Activated CD4-positive, alpha-beta memory T cell treated with anti-CD3 and anti-CD28 coated beads for 36 hours (primary cell): ENCODE measurements at regions not wholly inside any gene's neighbourhood (a gene's known extent, or its start where the extent isn't known, plus 50 kb on each side); places are given as distances from the start of the nearest gene placed in this dataset.
"Not testable (repeated sequence)": the region's sequence is repeated elsewhere in the genome, so short reads cannot be mapped to it uniquely, and the experiment has no call there.

Experiments used
- CTCF ChIA-PET: fragments of 350-600 bp; sonication (Branson Sonifier 250); formaldehyde crosslinking; loops from one replicate; lab custom pipeline; 2021; ENCODE audit warnings: antibody characterized with exemption, inconsistent platforms; lab: Charles Lee
- POLR2A ChIA-PET: fragments of 350-600 bp; sonication (Branson Sonifier 250); formaldehyde crosslinking; loops from one replicate; lab custom pipeline; 2021; ENCODE audit warnings: antibody characterized with exemption; lab: Charles Lee
- DNase-seq: peaks from one replicate; pipeline ENCODE4 v3.0.0-alpha.2; 2020
- H3K27ac Mint-ChIP-seq: one replicate; pipeline ENCODE4 v1.8.0; 2021; ENCODE audit warnings: mixed read lengths
- H3K27me3 Mint-ChIP-seq: one replicate; pipeline ENCODE4 v1.8.0; 2021; ENCODE audit warnings: mixed read lengths
- H3K36me3 Mint-ChIP-seq: one replicate; pipeline ENCODE4 v1.8.0; 2021; ENCODE audit warnings: mixed read lengths
- H3K4me1 Mint-ChIP-seq: one replicate; pipeline ENCODE4 v1.8.0; 2021; ENCODE audit warnings: low read depth, mixed read lengths
- H3K4me3 Mint-ChIP-seq: one replicate; pipeline ENCODE4 v1.8.0; 2021; ENCODE audit warnings: mild to moderate bottlenecking, mixed read lengths
- H3K9me3 Mint-ChIP-seq: one replicate; pipeline ENCODE4 v1.8.0; 2021; ENCODE audit warnings: mixed read lengths
- intact Hi-C: fragments of 100-400 bp; cut with micrococcal nuclease; formaldehyde crosslinking; loops from one replicate; pipeline ENCODE4 v1.15.1; 2023

- CTCF ChIA-PET, POLR2A ChIA-PET, H3K27me3 Mint-ChIP-seq, DNase-seq, H3K36me3 Mint-ChIP-seq, H3K9me3 Mint-ChIP-seq, H3K4me1 Mint-ChIP-seq, intact Hi-C loops, H3K4me3 Mint-ChIP-seq, H3K27ac Mint-ChIP-seq: not testable (repeated sequence)
These were observed 1538.6 kb upstream of the PCDH10 start for GRCh38 chr4:131610517-131610916.

- Mint-ChIP-seq H3K4me1 (no peaks in the 10 kb centered on the region), H3K27ac (no peak overlapping the region), H3K4me3 (no peak overlapping the region), H3K36me3 (no peaks in the 10 kb centered on the region), H3K9me3 (peaks cover 3% of the 10 kb centered on the region), H3K27me3 (no peaks in the 10 kb centered on the region)
- CTCF ChIA-PET, result no interaction called here
- DNase-seq, result no peak
- POLR2A ChIA-PET, result no interaction called here
- intact Hi-C loops, result no loop called here
These were observed 1535.8 kb upstream of the PCDH10 start for GRCh38 chr4:131613086-131613823.

GRCh38 chr4:131613824-131614216 is 1535.3 kb upstream of the PCDH10 start:
- no peak overlapping the region for H3K4me3 Mint-ChIP-seq
- peaks cover 3% of the 10 kb centered on the region for H3K9me3 Mint-ChIP-seq
- no peaks in the 10 kb centered on the region for H3K36me3 Mint-ChIP-seq
- no peaks in the 10 kb centered on the region for H3K27me3 Mint-ChIP-seq
- ChIA-PET POLR2A (no interaction called here), CTCF (no interaction called here)
- DNase-seq, result no peak
- H3K27ac Mint-ChIP-seq, result no peak overlapping the region
- intact Hi-C loops, result no loop called here
- no peaks in the 10 kb centered on the region for H3K4me1 Mint-ChIP-seq

GRCh38 chr4:131632877-131633276 is 1516.2 kb upstream of the PCDH10 start:
- Mint-ChIP-seq H3K27me3 (no peaks in the 10 kb centered on the region), H3K9me3 (peaks cover 28% of the 10 kb centered on the region), H3K36me3 (no peaks in the 10 kb centered on the region), H3K4me3 (no peak overlapping the region), H3K27ac (no peak overlapping the region), H3K4me1 (no peaks in the 10 kb centered on the region)
- no peak for DNase-seq
- POLR2A ChIA-PET, result no interaction called here
- CTCF ChIA-PET, result no interaction called here
- intact Hi-C loops, result no loop called here

- peaks cover 27% of the 10 kb centered on the region for H3K9me3 Mint-ChIP-seq
These were observed 1513.9 kb upstream of the PCDH10 start for GRCh38 chr4:131635191-131635590.

GRCh38 chr4:131638781-131639180 is 1510.3 kb upstream of the PCDH10 start:
- peaks cover 31% of the 10 kb centered on the region for H3K9me3 Mint-ChIP-seq

More at GRCh38 chr4:131635191-131635590, 1513.9 kb upstream of the PCDH10 start:
- Mint-ChIP-seq H3K4me1 (no peaks in the 10 kb centered on the region), H3K4me3 (no peak overlapping the region), H3K36me3 (no peaks in the 10 kb centered on the region), H3K27me3 (no peaks in the 10 kb centered on the region), H3K27ac (no peak overlapping the region)
- POLR2A ChIA-PET, result no interaction called here
- CTCF ChIA-PET, result no interaction called here
- DNase-seq, result no peak
- intact Hi-C loops, result no loop called here

GRCh38 chr4:131644619-131645018 is 1504.5 kb upstream of the PCDH10 start:
- ChIA-PET POLR2A (no interaction called here), CTCF (no interaction called here)
- Mint-ChIP-seq H3K9me3 (peaks cover 23% of the 10 kb centered on the region), H3K27me3 (no peaks in the 10 kb centered on the region), H3K27ac (no peak overlapping the region), H3K4me1 (no peaks in the 10 kb centered on the region), H3K36me3 (no peaks in the 10 kb centered on the region), H3K4me3 (no peak overlapping the region)
- no peak for DNase-seq
- intact Hi-C loops, result no loop called here

More at GRCh38 chr4:131638781-131639180, 1510.3 kb upstream of the PCDH10 start:
- H3K4me1 Mint-ChIP-seq, result no peaks in the 10 kb centered on the region
- H3K4me3 Mint-ChIP-seq, result no peak overlapping the region
- CTCF ChIA-PET, result no interaction called here
- no peak overlapping the region for H3K27ac Mint-ChIP-seq
- H3K27me3 Mint-ChIP-seq, result no peaks in the 10 kb centered on the region
- DNase-seq, result no peak
- POLR2A ChIA-PET, result no interaction called here
- intact Hi-C loops, result no loop called here
- no peaks in the 10 kb centered on the region for H3K36me3 Mint-ChIP-seq

- Mint-ChIP-seq H3K4me1 (no peaks in the 10 kb centered on the region), H3K36me3 (no peaks in the 10 kb centered on the region), H3K27me3 (no peaks in the 10 kb centered on the region), H3K4me3 (no peak overlapping the region), H3K9me3 (peaks cover 9% of the 10 kb centered on the region), H3K27ac (no peak overlapping the region)
- ChIA-PET POLR2A (no interaction called here), CTCF (no interaction called here)
- intact Hi-C loops, result no loop called here
- no peak for DNase-seq
These were observed 1499.9 kb upstream of the PCDH10 start for GRCh38 chr4:131649227-131649626.

GRCh38 chr4:131650951-131651350 is 1498.1 kb upstream of the PCDH10 start:
- Mint-ChIP-seq H3K27ac (no peak overlapping the region), H3K27me3 (no peaks in the 10 kb centered on the region), H3K9me3 (peaks cover 2% of the 10 kb centered on the region), H3K4me3 (no peak overlapping the region), H3K36me3 (no peaks in the 10 kb centered on the region), H3K4me1 (no peaks in the 10 kb centered on the region)
- intact Hi-C loops, result no loop called here
- ChIA-PET POLR2A (no interaction called here), CTCF (no interaction called here)
- no peak for DNase-seq

GRCh38 chr4:131683314-131683713 is 1465.8 kb upstream of the PCDH10 start:
- H3K36me3 Mint-ChIP-seq, CTCF ChIA-PET, DNase-seq, H3K27ac Mint-ChIP-seq, H3K27me3 Mint-ChIP-seq, H3K4me1 Mint-ChIP-seq, POLR2A ChIA-PET, H3K4me3 Mint-ChIP-seq, intact Hi-C loops: not testable (repeated sequence)
- peaks cover 26% of the 10 kb centered on the region for H3K9me3 Mint-ChIP-seq

GRCh38 chr4:131721883-131722282 is 1427.2 kb upstream of the PCDH10 start:
- Mint-ChIP-seq H3K4me1 (no peaks in the 10 kb centered on the region), H3K4me3 (no peak overlapping the region), H3K36me3 (no peaks in the 10 kb centered on the region), H3K9me3 (peaks cover 3% of the 10 kb centered on the region), H3K27me3 (no peaks in the 10 kb centered on the region), H3K27ac (no peak overlapping the region)
- DNase-seq, result no peak
- CTCF ChIA-PET, result no interaction called here
- intact Hi-C loops, result no loop called here
- POLR2A ChIA-PET, result no interaction called here

GRCh38 chr4:131723069-131723468 is 1426.0 kb upstream of the PCDH10 start:
- CTCF ChIA-PET, H3K4me1 Mint-ChIP-seq: not testable (repeated sequence)

GRCh38 chr4:131724847-131725246 is 1424.2 kb upstream of the PCDH10 start:
- CTCF ChIA-PET, H3K27ac Mint-ChIP-seq, H3K4me1 Mint-ChIP-seq, H3K36me3 Mint-ChIP-seq, POLR2A ChIA-PET, H3K4me3 Mint-ChIP-seq, intact Hi-C loops, H3K9me3 Mint-ChIP-seq, H3K27me3 Mint-ChIP-seq: not testable (repeated sequence)
- DNase-seq, result peak; percentile 44

More at GRCh38 chr4:131723069-131723468, 1426.0 kb upstream of the PCDH10 start:
- H3K27ac Mint-ChIP-seq, H3K4me3 Mint-ChIP-seq, intact Hi-C loops, H3K36me3 Mint-ChIP-seq, H3K27me3 Mint-ChIP-seq, H3K9me3 Mint-ChIP-seq, POLR2A ChIA-PET, DNase-seq: not testable (repeated sequence)
